IPS-18a (cell line): ENCODE measurements at regions not wholly inside any gene's neighbourhood (a gene's known extent, or its start where the extent isn't known, plus 50 kb on each side); places are given as distances from the start of the nearest gene placed in this dataset.
"Not testable (repeated sequence)": the region's sequence is repeated elsewhere in the genome, so short reads cannot be mapped to it uniquely, and the experiment has no call there.

Source experiments
- H3K27ac ChIP-seq: one replicate; pipeline ENCODE4 v1.5.1; 2013; ENCODE audit warnings: low read length
- H3K27me3 ChIP-seq: one replicate; pipeline ENCODE4 v1.6.1; 2013; ENCODE audit warnings: mild to moderate bottlenecking, low read length; ENCODE audit not compliant: control insufficient read depth, insufficient read depth
- H3K36me3 ChIP-seq: one replicate; pipeline ENCODE4 v1.6.1; 2013; ENCODE audit warnings: low read depth, low read length; ENCODE audit not compliant: control insufficient read depth
- H3K4me1 ChIP-seq: one replicate; pipeline ENCODE4 v1.6.1; 2013; ENCODE audit warnings: low read depth, low read length; ENCODE audit not compliant: control insufficient read depth
- H3K4me3 ChIP-seq: one replicate; pipeline ENCODE4 v1.5.1; 2013; ENCODE audit warnings: low read length
- H3K9ac ChIP-seq: one replicate; pipeline ENCODE4 v1.6.1; 2013; ENCODE audit warnings: mild to moderate bottlenecking, low read length, moderate library complexity
- H3K9me3 ChIP-seq: one replicate; pipeline ENCODE4 v1.6.1; 2013; ENCODE audit warnings: low read depth, low read length; ENCODE audit not compliant: control insufficient read depth

DNA sequence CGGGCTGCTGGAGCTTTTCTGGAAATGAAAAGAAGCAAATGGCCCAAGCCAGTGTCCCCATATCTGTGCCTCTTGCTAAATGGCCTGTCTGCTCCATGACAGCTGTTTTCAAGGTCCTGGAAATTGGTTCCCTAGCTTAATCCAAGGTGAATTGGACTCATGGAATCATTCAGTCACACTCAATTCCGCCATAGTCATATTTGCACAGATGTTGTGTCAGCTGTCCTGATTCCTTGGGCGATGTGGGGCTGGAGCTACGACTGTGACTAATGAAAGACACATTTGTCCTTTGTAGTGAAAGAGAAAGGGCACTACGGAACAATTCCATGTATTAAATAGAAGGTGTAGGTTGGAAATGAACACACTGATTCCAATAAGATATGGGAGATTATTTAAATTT lies 102.9 kb upstream of the MEGF10 start:
- Histone ChIP-seq H3K9ac (no peak overlapping the region), H3K36me3 (no peaks in the 10 kb centered on the region), H3K27me3 (no peaks in the 10 kb centered on the region), H3K4me1 (no peaks in the 10 kb centered on the region), H3K9me3 (no peaks in the 10 kb centered on the region), H3K4me3 (no peak overlapping the region), H3K27ac (no peak overlapping the region)

DNA sequence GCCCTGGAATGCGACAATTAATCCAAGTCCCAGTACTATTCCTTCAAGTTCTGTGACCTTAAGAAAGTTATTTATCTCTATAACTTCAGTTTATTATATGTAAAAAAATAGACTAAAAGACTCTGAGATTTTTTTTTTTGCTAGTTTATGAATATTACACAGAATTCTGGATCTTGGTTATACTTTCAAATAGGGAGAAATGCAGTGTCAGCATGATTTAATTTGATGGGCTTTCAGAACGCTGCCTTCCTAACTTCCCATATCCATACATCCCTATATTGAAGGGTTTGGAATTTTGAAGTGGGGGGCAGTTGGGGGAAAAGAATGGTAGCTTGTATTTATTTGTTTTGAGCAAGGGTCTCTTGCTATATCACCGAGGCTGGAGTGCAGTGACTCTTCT lies 98.4 kb upstream of the MEGF10 start:
- Histone ChIP-seq H3K4me1 (no peaks in the 10 kb centered on the region), H3K36me3 (no peaks in the 10 kb centered on the region), H3K27ac (no peak overlapping the region), H3K27me3 (no peaks in the 10 kb centered on the region), H3K9me3 (no peaks in the 10 kb centered on the region), H3K4me3 (no peak overlapping the region), H3K9ac (no peak overlapping the region)

DNA sequence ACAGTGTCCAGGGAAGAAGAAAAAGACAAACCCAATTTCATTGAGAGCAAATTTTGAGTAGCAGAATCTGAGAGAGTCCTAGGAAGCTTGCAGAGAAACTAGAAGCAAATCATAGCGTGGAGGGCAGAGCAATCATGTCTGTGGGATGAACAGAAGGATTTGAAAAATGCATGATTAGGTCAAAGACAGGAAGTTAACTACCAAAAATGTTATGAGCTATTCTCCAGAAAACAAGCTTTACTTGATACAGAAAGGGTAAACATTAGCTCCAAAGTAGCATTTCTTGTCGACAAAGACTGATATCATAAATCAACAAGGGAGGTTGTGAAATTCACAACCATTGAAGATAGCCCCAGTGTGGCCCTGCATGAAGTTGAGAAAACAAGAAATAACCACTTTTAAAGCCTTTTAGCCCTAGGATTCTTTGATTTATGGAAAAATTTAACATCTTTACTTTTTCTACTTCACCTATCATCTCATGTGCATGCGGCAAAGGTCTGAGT lies 97.7 kb upstream of the MEGF10 start:
- Histone ChIP-seq H3K27ac (no peak overlapping the region), H3K36me3 (no peaks in the 10 kb centered on the region), H3K9me3 (no peaks in the 10 kb centered on the region), H3K9ac (no peak overlapping the region), H3K4me1 (no peaks in the 10 kb centered on the region), H3K4me3 (no peak overlapping the region), H3K27me3 (no peaks in the 10 kb centered on the region)

- no peak overlapping the region for H3K9ac ChIP-seq
- no peaks in the 10 kb centered on the region for H3K4me1 ChIP-seq
- no peaks in the 10 kb centered on the region for H3K9me3 ChIP-seq
- H3K27me3 ChIP-seq, result no peaks in the 10 kb centered on the region
- H3K36me3 ChIP-seq, result no peaks in the 10 kb centered on the region
- no peak overlapping the region for H3K27ac ChIP-seq
- H3K4me3 ChIP-seq, result no peak overlapping the region
Observed at GRCh38 chr5:127196042-127196441, 94.6 kb upstream of the MEGF10 start.

GRCh38 chr5:127197402-127198167 lies 93.0 kb upstream of the MEGF10 start:
- H3K9me3 ChIP-seq, H3K36me3 ChIP-seq, H3K27ac ChIP-seq, H3K4me1 ChIP-seq, H3K9ac ChIP-seq, H3K4me3 ChIP-seq, H3K27me3 ChIP-seq: not testable (repeated sequence)

DNA sequence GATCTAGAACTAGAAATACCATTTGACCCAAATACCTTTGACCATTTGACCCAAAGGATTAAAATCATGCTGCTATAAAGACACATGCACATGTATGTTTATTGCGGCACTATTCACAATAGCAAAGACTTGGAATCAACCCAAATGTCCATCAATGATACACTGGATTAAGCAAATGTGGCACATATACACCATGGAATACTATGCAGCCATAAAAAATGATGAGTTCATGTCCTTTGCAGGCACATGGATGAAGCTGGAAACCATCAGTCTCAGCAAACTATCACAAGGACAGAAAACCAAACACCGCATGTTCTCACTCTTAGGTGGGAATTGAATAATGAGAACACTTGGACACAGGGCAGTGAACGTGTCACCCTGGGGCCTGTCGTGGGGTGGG lies 87.9 kb upstream of the MEGF10 start:
- not testable (repeated sequence) for H3K4me1 ChIP-seq, H3K9ac ChIP-seq, H3K27ac ChIP-seq, H3K4me3 ChIP-seq, H3K36me3 ChIP-seq, H3K27me3 ChIP-seq, H3K9me3 ChIP-seq

GRCh38 chr5:127203818-127204217 lies 86.8 kb upstream of the MEGF10 start:
- H3K9ac ChIP-seq, result no peak overlapping the region
- H3K27ac ChIP-seq, result no peak overlapping the region
- no peaks in the 10 kb centered on the region for H3K27me3 ChIP-seq
- no peak overlapping the region for H3K4me3 ChIP-seq
- H3K4me1 ChIP-seq, result no peaks in the 10 kb centered on the region
- no peaks in the 10 kb centered on the region for H3K36me3 ChIP-seq
- H3K9me3 ChIP-seq, result no peaks in the 10 kb centered on the region

DNA sequence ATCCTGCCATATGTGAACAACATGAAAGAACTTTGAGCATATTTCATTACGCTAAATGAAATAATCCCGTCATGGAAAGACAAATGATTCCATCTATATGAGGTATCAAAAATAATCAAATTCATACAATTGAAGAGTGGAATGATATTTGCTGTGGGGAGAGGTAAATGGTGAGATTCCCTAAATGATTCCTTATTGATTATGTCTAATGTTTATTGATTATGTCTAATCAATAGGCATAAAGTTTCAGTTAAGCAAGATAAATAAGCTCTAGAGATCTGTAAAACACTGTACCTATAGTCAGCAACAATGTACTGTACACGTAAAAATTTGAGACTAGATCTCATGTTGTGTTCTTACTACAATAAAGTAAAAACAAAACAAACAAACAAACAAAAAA lies 85.4 kb upstream of the MEGF10 start:
- Histone ChIP-seq H3K36me3 (no peaks in the 10 kb centered on the region), H3K27ac (no peak overlapping the region), H3K4me3 (no peak overlapping the region), H3K9ac (no peak overlapping the region), H3K4me1 (no peaks in the 10 kb centered on the region), H3K27me3 (no peaks in the 10 kb centered on the region), H3K9me3 (no peaks in the 10 kb centered on the region)

DNA sequence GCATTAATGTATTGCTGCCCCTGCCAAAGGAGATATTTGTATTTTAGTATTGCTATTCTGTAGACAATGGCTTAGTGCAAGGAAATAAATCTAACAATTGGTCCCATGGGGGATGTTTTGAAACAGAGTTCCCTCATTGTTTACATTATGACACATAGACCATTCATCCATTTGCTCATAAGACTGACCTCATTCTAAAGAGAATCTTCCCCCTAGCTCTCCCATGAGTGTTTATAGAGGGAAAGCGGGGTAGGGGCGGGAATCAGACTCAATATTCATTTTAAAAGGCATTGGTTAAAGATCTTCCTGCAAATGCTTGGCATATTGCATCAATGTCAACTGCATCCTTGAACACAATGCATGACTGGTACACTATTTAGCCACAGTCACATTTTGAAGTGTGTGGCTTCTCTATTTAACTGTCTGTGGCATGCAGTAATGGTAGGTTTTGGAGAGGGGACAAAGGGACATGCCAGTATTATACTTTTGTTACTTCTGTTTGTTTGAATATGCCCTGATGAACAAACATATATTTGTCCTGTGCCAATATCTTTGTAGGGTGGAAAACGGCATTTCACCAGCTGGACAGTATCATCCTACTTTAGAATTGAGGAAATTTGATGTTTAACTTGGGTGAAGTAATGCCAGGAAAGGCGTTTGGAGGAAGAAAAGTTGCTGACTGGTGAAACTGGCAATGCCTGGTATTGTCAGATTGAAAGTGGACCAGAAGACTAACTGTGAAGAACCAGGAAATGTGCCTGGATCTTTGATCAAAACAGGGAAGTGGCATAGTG lies 84.1 kb upstream of the MEGF10 start:
- Histone ChIP-seq H3K27me3 (no peaks in the 10 kb centered on the region), H3K4me3 (no peak overlapping the region), H3K9ac (no peak overlapping the region), H3K36me3 (no peaks in the 10 kb centered on the region), H3K4me1 (no peaks in the 10 kb centered on the region), H3K27ac (no peak overlapping the region), H3K9me3 (no peaks in the 10 kb centered on the region)

DNA sequence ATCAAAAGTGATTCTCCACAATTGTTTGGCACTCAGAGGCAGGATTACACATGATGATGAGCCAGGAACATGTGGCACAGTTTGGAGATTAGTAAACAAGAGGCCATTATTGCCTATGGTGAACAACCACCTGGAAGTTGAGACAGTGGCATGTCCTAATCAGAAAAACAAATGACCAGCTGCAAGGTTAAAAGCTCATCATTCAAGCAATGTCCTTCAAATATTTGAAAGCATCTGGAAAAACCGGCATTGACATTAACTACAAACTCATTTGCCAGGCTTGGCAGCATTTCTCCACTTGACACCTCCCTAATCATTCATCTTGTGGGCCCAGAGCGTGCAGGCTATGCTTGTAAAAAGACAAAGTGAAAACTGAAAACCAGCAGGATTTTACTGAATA lies 80.6 kb upstream of the MEGF10 start:
- H3K27ac ChIP-seq, result no peak overlapping the region
- H3K9ac ChIP-seq, result no peak overlapping the region
- no peaks in the 10 kb centered on the region for H3K4me1 ChIP-seq
- H3K9me3 ChIP-seq, result no peaks in the 10 kb centered on the region
- H3K4me3 ChIP-seq, result no peak overlapping the region
- H3K27me3 ChIP-seq, result no peaks in the 10 kb centered on the region
- no peaks in the 10 kb centered on the region for H3K36me3 ChIP-seq

GRCh38 chr5:127213231-127213630 lies 77.4 kb upstream of the MEGF10 start:
- H3K9ac ChIP-seq, result no peak overlapping the region
- H3K4me1 ChIP-seq, result no peaks in the 10 kb centered on the region
- H3K9me3 ChIP-seq, result no peaks in the 10 kb centered on the region
- no peak overlapping the region for H3K4me3 ChIP-seq
- H3K36me3 ChIP-seq, result no peaks in the 10 kb centered on the region
- no peaks in the 10 kb centered on the region for H3K27me3 ChIP-seq
- no peak overlapping the region for H3K27ac ChIP-seq

DNA sequence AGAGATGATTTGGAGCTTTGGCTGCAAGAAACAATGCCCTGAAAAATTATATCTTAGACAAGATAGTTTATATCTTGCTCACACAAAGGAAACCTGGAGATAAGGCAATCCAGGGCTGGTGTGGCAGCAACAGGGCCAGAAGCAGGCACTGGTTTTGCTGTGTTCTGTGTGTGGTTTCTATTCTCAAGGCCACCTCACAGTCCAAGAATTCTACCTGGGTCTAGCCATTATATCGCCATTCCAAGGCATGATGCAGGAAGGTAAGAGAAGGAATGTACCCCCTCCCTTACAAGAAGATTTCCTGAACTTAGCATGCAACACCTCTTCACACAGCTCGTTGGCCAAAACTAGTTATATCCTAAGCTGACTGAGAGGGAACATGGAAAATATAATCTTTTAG lies 74.5 kb upstream of the MEGF10 start:
- Histone ChIP-seq H3K9me3 (no peaks in the 10 kb centered on the region), H3K27ac (no peak overlapping the region), H3K4me3 (no peak overlapping the region), H3K4me1 (no peaks in the 10 kb centered on the region), H3K9ac (no peak overlapping the region), H3K36me3 (no peaks in the 10 kb centered on the region), H3K27me3 (no peaks in the 10 kb centered on the region)
